ENCODE measurements at regions not wholly inside any gene's neighbourhood (a gene's known extent, or its start where the extent isn't known, plus 50 kb on each side); places are given as distances from the start of the nearest gene placed in this dataset.

DNA sequence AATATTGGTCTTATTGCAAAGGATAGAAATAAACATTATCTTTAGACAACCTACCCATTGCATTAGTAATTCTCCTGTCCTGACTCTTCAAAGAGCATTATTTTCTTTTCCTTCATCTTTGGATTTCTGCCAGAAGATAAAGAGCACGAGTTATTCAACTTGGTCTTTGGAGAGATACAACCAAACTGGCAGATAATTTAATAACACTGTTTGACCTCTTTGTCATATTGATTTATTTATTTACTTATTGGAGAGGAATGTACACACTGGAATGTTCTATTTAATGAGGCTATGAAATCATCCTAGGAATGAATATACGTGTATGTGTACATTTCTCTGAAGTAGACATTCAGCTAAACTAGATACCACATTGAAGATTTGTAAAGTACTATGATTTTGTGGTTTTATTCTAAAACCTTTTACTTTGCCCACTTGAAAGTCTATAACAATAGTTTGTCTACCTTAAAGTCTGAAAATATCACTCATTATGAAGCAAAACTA, 462.1 kb downstream of the C3orf38 start:
- no peak for TF ChIP-seq GABPA (IDR thresholded peaks at IDR 0.05; ENCODE audit: low read depth)
- TF ChIP-seq, protein P1, sequence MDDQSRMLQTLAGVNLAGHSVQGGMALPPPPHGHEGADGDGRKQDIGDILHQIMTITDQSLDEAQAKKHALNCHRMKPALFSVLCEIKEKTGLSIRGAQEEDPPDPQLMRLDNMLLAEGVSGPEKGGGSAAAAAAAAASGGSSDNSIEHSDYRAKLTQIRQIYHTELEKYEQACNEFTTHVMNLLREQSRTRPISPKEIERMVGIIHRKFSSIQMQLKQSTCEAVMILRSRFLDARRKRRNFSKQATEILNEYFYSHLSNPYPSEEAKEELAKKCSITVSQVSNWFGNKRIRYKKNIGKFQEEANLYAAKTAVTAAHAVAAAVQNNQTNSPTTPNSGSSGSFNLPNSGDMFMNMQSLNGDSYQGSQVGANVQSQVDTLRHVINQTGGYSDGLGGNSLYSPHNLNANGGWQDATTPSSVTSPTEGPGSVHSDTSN (IDR thresholded peaks at IDR 0.05), result no peak
- TF ChIP-seq, protein P2, sequence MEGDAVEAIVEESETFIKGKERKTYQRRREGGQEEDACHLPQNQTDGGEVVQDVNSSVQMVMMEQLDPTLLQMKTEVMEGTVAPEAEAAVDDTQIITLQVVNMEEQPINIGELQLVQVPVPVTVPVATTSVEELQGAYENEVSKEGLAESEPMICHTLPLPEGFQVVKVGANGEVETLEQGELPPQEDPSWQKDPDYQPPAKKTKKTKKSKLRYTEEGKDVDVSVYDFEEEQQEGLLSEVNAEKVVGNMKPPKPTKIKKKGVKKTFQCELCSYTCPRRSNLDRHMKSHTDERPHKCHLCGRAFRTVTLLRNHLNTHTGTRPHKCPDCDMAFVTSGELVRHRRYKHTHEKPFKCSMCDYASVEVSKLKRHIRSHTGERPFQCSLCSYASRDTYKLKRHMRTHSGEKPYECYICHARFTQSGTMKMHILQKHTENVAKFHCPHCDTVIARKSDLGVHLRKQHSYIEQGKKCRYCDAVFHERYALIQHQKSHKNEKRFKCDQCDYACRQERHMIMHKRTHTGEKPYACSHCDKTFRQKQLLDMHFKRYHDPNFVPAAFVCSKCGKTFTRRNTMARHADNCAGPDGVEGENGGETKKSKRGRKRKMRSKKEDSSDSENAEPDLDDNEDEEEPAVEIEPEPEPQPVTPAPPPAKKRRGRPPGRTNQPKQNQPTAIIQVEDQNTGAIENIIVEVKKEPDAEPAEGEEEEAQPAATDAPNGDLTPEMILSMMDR (IDR thresholded peaks at IDR 0.05), result no peak
- TF ChIP-seq RFX5 (IDR thresholded peaks at IDR 0.05; ENCODE audit: low read length), result no peak
- TF ChIP-seq, protein P3, sequence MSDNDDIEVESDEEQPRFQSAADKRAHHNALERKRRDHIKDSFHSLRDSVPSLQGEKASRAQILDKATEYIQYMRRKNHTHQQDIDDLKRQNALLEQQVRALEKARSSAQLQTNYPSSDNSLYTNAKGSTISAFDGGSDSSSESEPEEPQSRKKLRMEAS (IDR thresholded peaks at IDR 0.05; ENCODE audit: low read depth), result no peak
- no peak for TF ChIP-seq POLR2AphosphoS5 (IDR thresholded peaks at IDR 0.05; ENCODE audit: low read depth, low read length)
- TF ChIP-seq, protein P4, sequence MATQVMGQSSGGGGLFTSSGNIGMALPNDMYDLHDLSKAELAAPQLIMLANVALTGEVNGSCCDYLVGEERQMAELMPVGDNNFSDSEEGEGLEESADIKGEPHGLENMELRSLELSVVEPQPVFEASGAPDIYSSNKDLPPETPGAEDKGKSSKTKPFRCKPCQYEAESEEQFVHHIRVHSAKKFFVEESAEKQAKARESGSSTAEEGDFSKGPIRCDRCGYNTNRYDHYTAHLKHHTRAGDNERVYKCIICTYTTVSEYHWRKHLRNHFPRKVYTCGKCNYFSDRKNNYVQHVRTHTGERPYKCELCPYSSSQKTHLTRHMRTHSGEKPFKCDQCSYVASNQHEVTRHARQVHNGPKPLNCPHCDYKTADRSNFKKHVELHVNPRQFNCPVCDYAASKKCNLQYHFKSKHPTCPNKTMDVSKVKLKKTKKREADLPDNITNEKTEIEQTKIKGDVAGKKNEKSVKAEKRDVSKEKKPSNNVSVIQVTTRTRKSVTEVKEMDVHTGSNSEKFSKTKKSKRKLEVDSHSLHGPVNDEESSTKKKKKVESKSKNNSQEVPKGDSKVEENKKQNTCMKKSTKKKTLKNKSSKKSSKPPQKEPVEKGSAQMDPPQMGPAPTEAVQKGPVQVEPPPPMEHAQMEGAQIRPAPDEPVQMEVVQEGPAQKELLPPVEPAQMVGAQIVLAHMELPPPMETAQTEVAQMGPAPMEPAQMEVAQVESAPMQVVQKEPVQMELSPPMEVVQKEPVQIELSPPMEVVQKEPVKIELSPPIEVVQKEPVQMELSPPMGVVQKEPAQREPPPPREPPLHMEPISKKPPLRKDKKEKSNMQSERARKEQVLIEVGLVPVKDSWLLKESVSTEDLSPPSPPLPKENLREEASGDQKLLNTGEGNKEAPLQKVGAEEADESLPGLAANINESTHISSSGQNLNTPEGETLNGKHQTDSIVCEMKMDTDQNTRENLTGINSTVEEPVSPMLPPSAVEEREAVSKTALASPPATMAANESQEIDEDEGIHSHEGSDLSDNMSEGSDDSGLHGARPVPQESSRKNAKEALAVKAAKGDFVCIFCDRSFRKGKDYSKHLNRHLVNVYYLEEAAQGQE (IDR thresholded peaks at IDR 0.05; ENCODE audit: low read depth, low read length), result no peak
- no peak for TF ChIP-seq RAD21 (IDR thresholded peaks at IDR 0.05; ENCODE audit: low read length)
- TF ChIP-seq RCOR1 (IDR thresholded peaks at IDR 0.05; ENCODE audit: low read length), result no peak
- TF ChIP-seq MXI1 (IDR thresholded peaks at IDR 0.05; ENCODE audit: low read depth, low read length), result no peak
- TF ChIP-seq ELF1 (IDR thresholded peaks at IDR 0.05), result no peak
- TF ChIP-seq, protein P5, sequence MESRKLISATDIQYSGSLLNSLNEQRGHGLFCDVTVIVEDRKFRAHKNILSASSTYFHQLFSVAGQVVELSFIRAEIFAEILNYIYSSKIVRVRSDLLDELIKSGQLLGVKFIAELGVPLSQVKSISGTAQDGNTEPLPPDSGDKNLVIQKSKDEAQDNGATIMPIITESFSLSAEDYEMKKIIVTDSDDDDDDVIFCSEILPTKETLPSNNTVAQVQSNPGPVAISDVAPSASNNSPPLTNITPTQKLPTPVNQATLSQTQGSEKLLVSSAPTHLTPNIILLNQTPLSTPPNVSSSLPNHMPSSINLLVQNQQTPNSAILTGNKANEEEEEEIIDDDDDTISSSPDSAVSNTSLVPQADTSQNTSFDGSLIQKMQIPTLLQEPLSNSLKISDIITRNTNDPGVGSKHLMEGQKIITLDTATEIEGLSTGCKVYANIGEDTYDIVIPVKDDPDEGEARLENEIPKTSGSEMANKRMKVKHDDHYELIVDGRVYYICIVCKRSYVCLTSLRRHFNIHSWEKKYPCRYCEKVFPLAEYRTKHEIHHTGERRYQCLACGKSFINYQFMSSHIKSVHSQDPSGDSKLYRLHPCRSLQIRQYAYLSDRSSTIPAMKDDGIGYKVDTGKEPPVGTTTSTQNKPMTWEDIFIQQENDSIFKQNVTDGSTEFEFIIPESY (IDR thresholded peaks at IDR 0.05; ENCODE audit: borderline replicate concordance, low read depth), result no peak
- TF ChIP-seq FOSL2 (IDR thresholded peaks at IDR 0.05; ENCODE audit: borderline replicate concordance, low read depth), result no peak
